ENCODE measurements at regions not wholly inside any gene's neighbourhood (a gene's known extent, or its start where the extent isn't known, plus 50 kb on each side); places are given as distances from the start of the nearest gene placed in this dataset.

- TF ChIP-seq CTCF (IDR thresholded peaks at IDR 0.05; ENCODE audit: low read length) (no peak), EZH2 (IDR thresholded peaks at IDR 0.05; ENCODE audit: borderline replicate concordance, low read length) (no peak)
- Histone ChIP-seq H3K27me3 (ENCODE audit: insufficient read depth, low read length) (no peaks in the 10 kb centered on the region), H3K9me2 (ENCODE audit: low read depth, low read length) (no peaks in the 10 kb centered on the region), H3K27ac (ENCODE audit: low read depth, low read length, poor library complexity, severe bottlenecking) (no peak overlapping the region), H3K9me3 (ENCODE audit: low read length) (no peaks in the 10 kb centered on the region), H3F3A (ENCODE audit: insufficient read depth, low read length) (no peaks in the 10 kb centered on the region), H3K79me2 (ENCODE audit: insufficient read depth, low read length) (no peaks in the 10 kb centered on the region), H3K4me1 (ENCODE audit: insufficient read depth, low read length, severe bottlenecking) (no peaks in the 10 kb centered on the region), H3K36me3 (ENCODE audit: insufficient read depth, low read length) (no peaks in the 10 kb centered on the region), H2AFZ (ENCODE audit: low read length) (no peak overlapping the region), H4K20me1 (ENCODE audit: insufficient read depth, low read length) (no peaks in the 10 kb centered on the region), H3K4me3 (ENCODE audit: low read depth, low read length, poor library complexity, severe bottlenecking) (no peak overlapping the region), H3K4me2 (ENCODE audit: low read length) (no peak overlapping the region), H3K9ac (ENCODE audit: low read length) (no peak overlapping the region)
Measured at GRCh38 chr10:8300925-8301324, 246.4 kb downstream of the GATA3 start.

- TF ChIP-seq CTCF (IDR thresholded peaks at IDR 0.05; ENCODE audit: low read length) = no peak
- Histone ChIP-seq H3K4me3 (ENCODE audit: low read depth, low read length, poor library complexity, severe bottlenecking) (no peak overlapping the region), H3K27ac (ENCODE audit: low read depth, low read length, poor library complexity, severe bottlenecking) (no peak overlapping the region)
Measured at GRCh38 chr10:8301333-8301732, 246.8 kb downstream of the GATA3 start.

GRCh38 chr10:8301831-8302230, 247.3 kb downstream of the GATA3 start:
- Histone ChIP-seq H3K4me3 (ENCODE audit: low read depth, low read length, poor library complexity, severe bottlenecking) (no peak overlapping the region), H3K9me2 (ENCODE audit: low read depth, low read length) (no peaks in the 10 kb centered on the region), H3K27me3 (ENCODE audit: insufficient read depth, low read length) (no peaks in the 10 kb centered on the region), H3K27ac (ENCODE audit: low read depth, low read length, poor library complexity, severe bottlenecking) (no peak overlapping the region), H3K36me3 (ENCODE audit: insufficient read depth, low read length) (no peaks in the 10 kb centered on the region), H3K9ac (ENCODE audit: low read length) (no peak overlapping the region), H2AFZ (ENCODE audit: low read length) (no peak overlapping the region), H3K4me2 (ENCODE audit: low read length) (no peak overlapping the region), H3K79me2 (ENCODE audit: insufficient read depth, low read length) (no peaks in the 10 kb centered on the region), H3F3A (ENCODE audit: insufficient read depth, low read length) (no peaks in the 10 kb centered on the region), H3K9me3 (ENCODE audit: low read length) (no peaks in the 10 kb centered on the region), H3K4me1 (ENCODE audit: insufficient read depth, low read length, severe bottlenecking) (no peaks in the 10 kb centered on the region), H4K20me1 (ENCODE audit: insufficient read depth, low read length) (no peaks in the 10 kb centered on the region)
- no peak for TF ChIP-seq CTCF (IDR thresholded peaks at IDR 0.05; ENCODE audit: low read length)
- no peak for TF ChIP-seq EZH2 (IDR thresholded peaks at IDR 0.05; ENCODE audit: borderline replicate concordance, low read length)

More at GRCh38 chr10:8301333-8301732, 246.8 kb downstream of the GATA3 start:
- Histone ChIP-seq H3K9me3 (ENCODE audit: low read length) (no peaks in the 10 kb centered on the region), H4K20me1 (ENCODE audit: insufficient read depth, low read length) (no peaks in the 10 kb centered on the region), H3K79me2 (ENCODE audit: insufficient read depth, low read length) (no peaks in the 10 kb centered on the region), H3K9ac (ENCODE audit: low read length) (no peak overlapping the region), H3K9me2 (ENCODE audit: low read depth, low read length) (no peaks in the 10 kb centered on the region), H3K4me1 (ENCODE audit: insufficient read depth, low read length, severe bottlenecking) (no peaks in the 10 kb centered on the region), H2AFZ (ENCODE audit: low read length) (no peak overlapping the region), H3K36me3 (ENCODE audit: insufficient read depth, low read length) (no peaks in the 10 kb centered on the region), H3K4me2 (ENCODE audit: low read length) (no peak overlapping the region), H3K27me3 (ENCODE audit: insufficient read depth, low read length) (no peaks in the 10 kb centered on the region), H3F3A (ENCODE audit: insufficient read depth, low read length) (no peaks in the 10 kb centered on the region)
